GM20431 (cell line): ENCODE measurements at regions not wholly inside any gene's neighbourhood (a gene's known extent, or its start where the extent isn't known, plus 50 kb on each side); places are given as distances from the start of the nearest gene placed in this dataset.

Experiments used
- in situ Hi-C: fragments of 300-500 bp; cut with MseI, MboI; formaldehyde crosslinking; loops from one replicate; pipeline ENCODE4 v1.15.0; 2020; ENCODE audit warnings: low sequenced_read_pairs; ENCODE audit not compliant: unreplicated experiment

DNA sequence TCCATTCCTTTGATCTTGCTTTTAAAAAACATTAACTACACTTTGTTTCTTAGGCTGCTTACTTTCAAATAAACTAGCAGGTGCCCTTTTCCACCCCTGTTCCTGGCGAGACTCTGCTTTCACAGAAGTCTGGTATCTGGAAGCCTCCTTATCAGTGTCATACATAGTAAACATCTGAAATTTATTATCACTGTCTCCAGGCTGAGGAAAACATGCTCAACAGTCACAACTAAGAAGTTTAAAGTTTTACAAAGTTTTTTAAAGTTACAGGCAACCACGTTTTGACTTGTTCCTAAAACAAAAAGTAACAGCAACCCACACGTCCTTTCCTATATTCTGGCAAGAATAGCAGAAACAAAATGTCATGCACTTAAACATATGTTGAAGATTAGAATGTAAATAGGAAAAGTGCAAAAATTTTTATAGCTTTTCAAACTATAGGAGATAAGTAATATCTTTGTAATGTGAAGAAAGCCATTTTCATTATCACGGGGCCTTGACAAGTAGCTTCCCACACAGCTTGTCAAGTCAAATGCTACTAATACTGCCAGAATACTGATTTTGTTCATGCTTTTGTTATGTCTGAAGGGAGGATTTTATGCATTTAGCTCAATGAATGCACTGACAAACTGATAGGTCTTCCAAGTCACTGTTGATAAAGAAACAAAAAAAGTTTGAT, 275.2 kb upstream of the KCNMB2 start:
- in situ Hi-C loops = no loop called here

DNA sequence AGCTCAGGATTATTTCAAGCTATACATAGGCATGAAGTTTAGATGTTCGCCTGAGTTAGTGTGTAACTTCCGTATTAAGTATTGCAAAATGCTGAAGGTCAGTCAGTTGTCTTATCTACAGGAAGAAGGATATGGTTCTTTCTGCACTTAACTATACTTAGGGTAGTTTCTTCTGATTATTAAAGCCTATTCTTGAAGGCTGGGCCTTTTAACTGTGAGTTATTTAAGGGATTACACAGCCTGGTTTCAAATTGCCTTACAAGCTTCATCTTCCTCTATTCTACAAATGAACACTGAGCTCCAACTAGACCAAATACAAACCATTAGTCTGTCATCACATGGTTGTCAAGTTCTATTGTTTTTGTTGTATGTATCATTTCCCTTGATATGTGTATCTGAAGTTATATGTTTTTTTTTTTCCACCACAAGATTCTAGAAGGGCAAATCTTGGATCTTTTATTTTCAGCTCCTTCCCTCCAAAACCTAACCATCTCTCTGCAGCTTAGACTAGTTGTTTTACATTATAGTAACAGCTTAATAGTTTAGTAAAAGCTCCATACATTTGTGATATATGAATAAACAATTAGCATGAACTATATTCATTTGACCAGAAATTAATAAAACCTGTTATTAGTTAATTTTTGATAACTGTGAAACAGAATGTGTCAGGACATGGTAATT, 272.9 kb upstream of the KCNMB2 start:
- in situ Hi-C loops = no loop called here

DNA sequence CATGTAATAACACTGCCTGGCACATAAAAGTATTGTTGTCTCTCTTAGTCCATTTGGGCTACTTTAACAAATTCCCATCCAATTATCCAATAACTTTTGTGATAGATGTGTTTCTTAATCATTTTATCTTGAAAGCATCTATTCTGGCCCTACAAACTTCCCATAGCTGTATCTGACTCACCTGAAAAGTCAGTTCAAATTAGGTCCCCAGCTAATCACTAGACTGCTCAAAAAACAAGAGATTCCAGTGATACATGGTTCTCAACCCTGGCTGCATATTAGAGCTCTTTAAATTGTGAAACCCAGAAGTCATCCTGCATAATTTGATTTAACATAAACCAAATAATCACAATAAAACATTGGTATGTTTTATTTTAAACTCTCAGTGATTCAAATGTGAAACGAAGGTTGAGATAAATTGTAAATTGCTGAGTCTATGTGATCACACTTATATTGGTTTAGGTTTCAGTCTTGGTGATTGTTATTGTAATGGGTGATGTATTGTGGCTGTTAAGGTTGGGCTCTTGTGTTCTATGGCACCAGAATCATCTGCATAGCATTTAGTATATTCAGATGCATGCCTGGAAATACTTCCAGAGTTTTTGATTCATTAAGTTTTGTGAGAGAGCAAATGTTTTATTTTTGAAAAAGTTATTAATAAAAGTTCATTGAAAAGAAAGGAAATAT, 268.9 kb upstream of the KCNMB2 start:
- in situ Hi-C loops = no loop called here

DNA sequence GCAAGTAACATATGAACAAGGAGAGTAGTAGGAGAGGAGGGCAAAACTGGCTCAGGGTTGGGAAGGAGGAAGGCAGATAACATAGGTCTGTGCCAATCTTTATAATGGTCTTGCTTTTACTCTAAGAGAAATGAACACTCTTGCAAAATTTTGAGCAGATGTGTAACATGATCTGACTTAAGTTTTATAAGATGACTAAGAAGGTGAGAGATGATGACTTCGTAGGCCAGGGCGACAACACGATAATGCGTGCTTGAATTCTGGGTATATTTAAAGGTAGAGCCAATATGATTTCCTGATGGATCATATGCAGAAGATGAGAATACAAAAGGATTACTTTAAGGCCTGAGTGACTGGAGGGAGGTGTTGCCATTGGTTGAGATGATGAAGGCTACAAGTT, 265.4 kb upstream of the KCNMB2 start:
- in situ Hi-C loops = no loop called here

DNA sequence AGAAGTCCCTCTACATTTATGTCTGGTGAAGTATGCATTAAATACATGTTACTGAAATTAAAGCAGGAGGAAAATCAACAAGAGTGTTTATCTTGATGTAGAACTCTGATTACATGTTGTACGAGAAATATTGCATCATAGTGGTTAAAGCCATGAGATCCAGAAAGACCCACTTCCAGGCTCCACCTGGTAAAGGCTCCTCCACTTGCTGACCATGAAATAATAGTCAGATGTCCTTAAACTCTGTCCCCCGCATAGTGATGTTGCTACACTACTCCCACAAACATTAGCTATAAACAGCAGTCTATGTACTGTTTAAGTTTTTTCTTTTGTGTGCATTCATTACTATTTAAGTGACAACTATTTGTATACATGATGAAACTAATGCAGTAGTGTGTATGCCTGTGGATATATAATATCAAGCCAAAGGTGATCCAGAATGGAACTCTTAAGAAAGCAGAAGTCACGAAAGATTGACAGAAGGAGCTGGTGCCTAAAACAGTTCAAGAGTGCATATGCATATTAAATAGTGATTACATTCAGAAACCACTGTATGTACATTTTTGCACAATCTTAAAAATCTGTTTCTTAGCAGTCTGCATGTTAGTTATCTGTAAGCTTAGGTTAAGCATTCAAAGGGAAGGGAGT, 264.4 kb upstream of the KCNMB2 start:
- in situ Hi-C loops = no loop called here

DNA sequence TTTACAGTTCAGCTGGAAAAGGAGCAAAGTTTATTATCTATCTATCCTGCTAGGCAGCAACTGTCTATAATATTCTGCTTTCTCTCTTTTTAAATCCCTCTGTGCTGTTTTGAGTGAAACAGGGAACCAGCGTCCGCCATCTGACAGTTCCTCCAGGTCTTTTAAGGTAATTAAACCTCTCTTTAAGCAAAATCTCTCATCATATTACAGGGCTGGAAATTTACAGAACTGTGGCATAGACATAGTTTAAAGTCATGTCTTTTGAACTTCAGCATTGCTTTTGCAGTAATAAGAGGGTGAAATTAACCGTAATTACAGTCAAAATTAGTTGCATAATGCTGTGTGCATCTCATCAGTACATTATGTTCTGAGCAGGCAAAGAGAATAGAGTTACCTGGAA, 263.4 kb upstream of the KCNMB2 start:
- in situ Hi-C loops = no loop called here

DNA sequence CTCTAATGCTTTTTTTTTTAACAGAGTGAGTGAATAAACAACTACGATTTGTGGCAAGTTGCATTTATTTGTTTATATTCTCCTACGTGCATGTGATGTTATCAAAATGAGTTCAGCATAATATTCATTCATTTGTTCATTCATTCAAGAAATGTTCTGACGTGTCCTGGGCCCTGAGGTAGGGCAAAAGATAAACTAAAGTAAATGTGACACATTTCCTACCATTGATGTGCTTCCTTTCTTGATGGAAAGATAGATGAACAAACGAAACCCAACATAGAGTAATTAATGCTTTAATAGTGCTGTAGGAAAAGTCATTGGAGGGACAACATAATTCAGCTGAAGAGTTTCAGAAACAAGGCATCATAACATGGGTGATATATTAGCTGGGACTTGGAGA, 261.5 kb upstream of the KCNMB2 start:
- in situ Hi-C loops = no loop called here

DNA sequence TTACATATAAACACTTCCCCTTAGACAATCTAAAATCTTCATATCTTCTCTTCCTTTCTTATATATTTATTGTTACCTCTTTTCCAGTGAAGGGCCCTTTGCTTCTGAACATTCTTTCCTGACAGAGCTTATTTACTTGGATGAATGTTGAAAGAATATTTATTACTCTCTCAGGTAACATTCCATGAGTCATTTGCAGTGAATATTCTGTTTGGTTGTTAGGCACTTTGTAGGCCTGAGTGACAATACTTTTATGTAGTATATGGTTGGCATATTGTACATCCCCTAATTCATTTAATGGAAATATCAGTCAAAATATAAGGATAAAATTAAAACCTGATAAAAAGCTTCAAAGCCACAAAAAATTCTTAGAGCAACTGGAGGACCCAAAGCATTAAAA, 260.9 kb upstream of the KCNMB2 start:
- in situ Hi-C loops = no loop called here

DNA sequence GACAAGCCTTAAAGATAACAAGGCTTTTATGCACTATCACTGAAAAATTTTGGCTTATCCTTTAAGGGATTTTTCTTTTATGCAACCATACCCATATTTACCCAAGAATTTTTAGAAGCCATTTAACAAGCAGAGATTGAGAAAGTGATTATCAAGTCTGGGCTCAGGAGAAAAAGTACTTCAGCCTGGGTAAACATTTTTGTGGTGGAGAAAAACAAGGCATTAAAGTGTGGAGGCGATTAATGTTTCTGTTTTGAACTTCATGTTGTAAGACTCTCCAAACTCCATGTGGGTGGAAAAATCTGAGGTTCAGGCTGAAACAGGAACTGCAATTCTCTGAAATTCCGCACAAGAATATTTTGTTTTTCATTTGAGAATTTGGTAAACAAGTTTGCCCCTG, 260.4 kb upstream of the KCNMB2 start:
- in situ Hi-C loops = no loop called here

DNA sequence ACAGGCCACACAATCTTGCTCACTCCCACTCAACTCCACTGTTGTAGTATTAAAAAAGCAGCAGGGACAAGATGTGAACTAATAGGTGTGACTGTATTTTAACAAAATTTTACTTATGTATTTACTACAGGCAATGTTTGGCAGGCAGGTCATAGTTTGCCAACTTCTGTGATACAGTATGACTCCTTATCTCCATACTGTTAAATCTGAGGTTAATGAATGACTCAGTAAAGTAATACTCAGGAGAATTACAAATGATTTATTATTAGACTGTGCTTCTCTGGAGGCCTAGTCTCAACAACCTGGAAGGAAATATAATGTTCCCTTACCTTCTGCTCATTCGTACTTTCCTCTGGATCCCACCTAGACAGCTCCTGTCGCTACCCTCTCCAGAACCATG, 258.6 kb upstream of the KCNMB2 start:
- in situ Hi-C loops = no loop called here

DNA sequence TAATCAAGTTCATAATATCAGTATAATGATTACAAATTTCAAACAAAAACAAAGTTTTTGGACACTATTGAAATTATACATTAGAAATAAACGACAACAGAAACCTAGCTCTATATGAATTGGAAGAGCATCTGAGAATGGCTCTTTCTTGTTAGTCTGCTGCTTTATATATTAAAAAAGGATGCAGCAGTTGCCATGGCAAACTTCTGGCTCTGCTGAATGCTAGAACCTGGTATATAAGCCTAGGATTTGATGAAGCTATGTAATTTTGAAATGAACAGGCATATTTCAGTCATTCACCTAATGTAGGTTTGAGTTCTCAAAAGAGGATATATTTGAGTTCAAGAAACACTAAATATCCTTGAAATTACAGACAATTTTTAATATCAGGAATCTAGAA, 252.7 kb upstream of the KCNMB2 start:
- in situ Hi-C loops = no loop called here

DNA sequence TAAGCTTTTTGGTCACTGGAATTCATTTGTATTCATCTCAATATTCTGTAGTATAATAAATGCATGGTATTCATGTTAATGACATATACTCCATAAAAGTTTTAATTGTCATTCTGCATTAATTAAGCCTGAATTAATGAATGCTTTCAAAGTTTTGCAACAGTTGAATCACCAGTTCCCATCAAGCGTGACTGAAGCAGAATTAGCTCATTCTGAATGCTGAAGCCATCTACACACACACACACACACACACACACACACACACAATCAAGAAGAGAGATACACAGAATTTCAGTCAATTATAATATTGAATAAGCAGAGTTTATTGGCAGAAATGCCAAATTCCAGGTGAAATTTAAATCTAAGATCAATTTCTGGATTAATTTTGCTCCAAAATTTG, 252.1 kb upstream of the KCNMB2 start:
- in situ Hi-C loops = no loop called here

DNA sequence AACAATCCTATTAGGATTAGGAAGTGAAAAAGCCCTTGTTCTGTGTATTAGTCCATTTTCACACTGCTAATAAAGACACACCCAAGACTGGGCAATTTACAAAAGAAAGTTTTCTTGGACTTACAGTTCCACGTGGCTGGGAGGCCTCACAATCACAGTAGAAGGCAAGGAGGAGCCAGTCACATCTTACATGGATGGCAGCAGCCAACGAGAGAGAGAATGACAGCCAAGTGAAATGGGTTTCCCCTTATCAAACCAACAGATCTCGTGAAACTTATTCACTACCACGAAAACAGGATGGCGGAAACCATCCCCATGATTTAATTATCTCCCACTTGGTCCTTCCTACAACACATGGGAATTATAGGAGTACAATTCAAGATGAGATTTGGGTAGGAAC, 248.2 kb upstream of the KCNMB2 start:
- in situ Hi-C loops = no loop called here

DNA sequence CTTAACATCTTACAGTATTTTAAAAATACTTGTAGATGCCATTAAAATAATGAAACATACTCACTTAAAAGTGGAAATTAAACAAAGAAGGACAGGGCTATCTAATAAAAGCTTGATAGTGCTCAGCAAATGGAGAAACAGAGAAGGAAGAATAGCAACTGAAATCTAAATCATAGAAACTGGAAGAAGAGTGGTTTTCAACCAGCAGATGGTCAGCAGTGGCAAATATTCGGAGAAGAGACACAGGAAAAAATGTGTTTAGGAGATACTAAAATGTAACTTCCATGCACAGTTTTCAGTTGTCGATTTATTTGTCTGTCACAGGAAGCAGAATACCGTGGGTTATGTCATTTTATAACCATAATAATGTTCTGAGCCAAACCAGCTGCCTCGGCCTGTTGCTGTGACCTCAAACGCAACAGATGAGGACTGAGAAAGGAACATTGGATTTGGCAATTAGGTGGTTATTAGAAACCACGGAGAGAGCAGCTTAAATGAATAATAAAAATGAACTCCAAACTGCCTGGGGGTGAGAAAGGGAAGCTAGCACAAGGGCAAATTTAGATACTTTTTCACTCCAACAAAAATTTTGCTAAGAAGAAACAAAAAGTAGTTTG, 246.6 kb upstream of the KCNMB2 start:
- in situ Hi-C loops = no loop called here

DNA sequence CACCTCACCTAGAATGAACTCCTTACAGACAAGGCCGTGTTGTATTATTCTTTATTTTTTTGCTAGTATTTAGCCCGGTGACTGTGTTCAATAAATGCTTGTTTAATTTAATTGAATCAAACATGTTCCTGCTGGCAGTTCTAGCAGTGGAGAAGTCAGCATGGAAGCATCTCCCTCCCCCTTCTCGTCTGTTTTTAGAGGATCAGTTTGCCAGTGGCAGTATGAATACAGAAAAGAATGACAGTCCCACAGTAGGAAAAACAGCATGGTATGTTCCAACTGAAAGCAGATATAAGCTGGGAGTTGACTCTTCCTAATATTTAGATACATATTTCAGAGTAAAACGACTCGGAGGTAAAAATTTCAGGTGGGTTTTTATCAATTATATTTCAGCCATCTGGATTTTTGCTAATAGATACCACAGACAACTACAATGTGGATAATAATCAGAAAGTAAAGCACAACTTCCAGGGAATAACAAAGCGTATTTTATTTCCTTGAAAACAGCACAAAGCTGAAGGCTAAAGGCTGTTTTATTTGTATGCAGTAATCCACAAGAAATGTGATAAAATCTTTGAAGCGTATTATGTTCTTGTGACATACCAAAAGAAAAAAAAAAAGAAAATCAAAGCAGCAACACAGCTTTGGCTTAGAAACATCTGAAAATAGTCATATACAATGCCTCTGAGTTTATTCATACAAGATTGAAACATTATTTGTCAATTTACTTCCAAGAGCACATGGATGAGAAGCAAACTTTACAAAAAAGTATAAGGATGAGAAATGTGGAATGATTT, 244.5 kb upstream of the KCNMB2 start:
- in situ Hi-C loops = no loop called here

DNA sequence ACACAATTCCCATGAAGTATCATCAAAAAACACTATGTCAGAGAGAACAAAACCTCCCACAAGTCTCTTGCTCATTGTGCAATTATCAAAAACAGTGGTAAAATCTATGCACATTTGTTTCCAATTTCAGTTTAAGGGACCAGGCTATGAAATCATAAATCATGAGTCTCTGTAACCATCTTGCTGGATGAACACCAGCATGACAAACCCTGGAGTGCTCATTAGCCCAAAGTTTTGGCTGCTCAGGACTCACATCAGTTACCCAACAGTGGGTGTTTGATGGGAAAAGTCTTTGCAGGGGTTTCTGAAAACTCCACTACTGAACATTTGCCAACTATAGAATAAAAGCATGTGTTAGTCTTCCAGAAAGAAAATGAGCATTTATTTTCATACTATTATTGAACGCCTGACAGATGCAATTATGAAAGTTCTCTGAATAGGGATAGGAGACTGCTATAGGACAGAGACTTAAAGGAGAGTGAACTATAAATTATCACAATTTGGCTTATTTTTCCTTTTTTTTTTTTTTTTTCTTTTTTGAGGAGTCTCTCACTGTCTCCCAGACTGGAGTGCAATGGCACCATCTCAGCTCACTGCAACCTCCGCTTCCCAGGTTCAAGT, 240.8 kb upstream of the KCNMB2 start:
- in situ Hi-C loops = no loop called here

DNA sequence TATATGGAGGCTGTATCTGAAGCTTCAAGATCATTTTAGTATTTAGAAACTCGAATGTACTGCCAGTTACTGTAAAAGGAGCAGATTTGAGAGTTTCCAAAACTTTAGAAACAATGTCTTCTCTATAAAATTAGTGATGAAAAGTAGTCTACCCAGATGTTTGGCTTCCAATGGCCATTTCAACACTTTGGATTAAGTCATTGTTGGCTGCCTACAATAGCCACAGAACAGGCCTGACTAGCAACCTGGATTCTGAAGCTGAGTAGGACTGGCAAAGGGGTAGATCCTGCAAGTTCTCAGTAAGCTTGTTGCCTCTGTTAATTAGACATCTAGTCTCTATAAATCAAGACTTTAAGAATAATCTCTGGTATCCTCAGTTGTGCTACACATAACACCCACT, 239.0 kb upstream of the KCNMB2 start:
- in situ Hi-C loops = no loop called here

DNA sequence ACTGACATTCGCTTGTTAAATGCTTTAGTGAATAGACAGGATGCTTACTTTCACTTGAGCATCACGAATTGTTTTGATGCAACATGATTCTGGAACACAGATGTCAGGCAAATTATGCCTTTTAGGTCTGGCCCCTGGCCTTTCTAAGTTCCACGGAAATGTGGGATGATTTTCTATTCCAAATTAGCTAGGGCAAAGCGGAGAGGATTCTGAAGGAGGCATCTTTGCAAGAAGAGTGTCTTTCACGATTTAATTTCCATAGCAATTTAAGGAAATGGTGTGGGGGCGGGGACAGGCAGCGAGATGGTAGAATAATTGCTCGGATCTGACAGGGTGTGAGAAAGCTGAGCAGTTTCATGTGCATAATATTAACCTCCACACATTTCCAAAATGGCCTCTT, 238.5 kb upstream of the KCNMB2 start:
- in situ Hi-C loops = no loop called here

DNA sequence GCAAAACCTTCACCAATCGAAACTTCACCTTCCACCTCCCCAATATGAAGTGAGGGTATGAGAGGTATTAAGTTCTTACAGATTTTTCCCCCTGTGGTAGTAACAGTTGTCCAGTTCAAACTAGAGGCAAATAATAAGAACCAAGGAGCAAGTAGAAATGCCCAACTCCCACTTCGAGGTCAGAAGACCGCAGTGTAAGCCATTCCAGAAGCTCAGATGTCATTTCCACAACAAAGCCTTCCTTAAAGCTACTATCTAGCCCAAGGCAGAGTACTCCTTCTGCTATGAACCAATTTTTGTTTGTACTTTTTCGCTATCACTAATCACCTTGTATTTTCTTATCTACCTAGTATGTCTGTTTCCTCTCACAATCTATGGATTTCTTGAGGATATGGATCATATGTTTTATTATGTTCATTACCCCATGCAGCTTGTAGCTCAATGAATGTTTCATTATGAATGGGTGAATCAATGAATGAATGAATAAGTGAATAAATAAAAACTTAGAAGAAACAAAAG, 235.7 kb upstream of the KCNMB2 start:
- in situ Hi-C loops = no loop called here
